ENCODE measurements at regions not wholly inside any gene's neighbourhood (a gene's known extent, or its start where the extent isn't known, plus 50 kb on each side); places are given as distances from the start of the nearest gene placed in this dataset.
A peak's percentile ranks its signal among the peaks of the same experiment; 100 is the strongest.

DNA sequence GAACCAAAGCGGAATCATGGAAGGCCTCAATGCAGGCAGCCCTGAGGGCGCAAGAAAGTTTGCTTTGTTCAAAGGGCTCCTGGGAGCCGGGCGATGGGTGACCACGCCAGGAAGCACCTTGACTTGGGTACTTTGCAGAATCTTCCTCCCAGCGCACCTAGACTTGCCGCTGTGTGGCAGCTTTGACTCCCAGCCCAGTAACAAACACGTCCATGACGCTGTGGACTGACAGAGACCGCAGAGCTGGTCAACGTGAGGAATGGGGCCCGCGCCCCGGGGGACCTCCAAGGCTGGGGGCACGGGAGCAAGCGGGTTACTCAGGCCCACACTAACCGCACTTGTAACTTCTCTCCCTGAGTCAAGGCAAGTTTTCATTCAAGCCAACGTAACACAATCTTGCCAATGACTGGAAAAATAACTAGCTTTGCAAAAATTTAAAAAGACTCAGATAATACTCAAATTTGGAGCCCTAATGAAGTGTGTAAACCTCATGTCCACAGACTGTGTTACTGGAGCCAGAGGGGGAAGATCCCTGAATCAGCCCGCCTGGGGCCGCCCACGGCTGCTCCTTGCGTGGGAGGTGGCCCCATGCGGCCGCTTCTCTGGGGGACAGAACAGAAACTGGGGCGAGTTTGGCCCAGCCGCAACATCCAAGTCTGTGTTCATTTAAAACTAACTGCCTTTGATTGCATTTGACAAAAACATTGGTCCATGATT, 130.8 kb downstream of the DNAJB6 start:
- Histone ChIP-seq H3K4me3 (no peak overlapping the region), H3K4me1 (replicated peaks in 1 of 2) (peaks cover 47 to 50% of the 10 kb centered on the region in 2 donors), H3K27ac (no peak overlapping the region)
- ATAC-seq (replicated peaks in 6 of 8) = no peak
- 0 to 100% (median 89%) methylated on average over 1 to 9 of the region's 26 CpGs; no CpG with 5 or more reads in 3 of the 10 experiments for WGBS, 10 experiments
- in situ Hi-C loops (cut with MboI; ENCODE audit: low pct_unique_long_range_greater_than_20kb in 2 of 9, low sequenced_read_pairs in 9 of 9, unreplicated experiment in 9 of 9) = no loop called here

- in situ Hi-C loops (cut with MboI; ENCODE audit: low pct_unique_long_range_greater_than_20kb in 2 of 9, low sequenced_read_pairs in 9 of 9, unreplicated experiment in 9 of 9) = no loop called here
- no peak for ATAC-seq (replicated peaks in 6 of 8)
- Histone ChIP-seq H3K27ac (no peak overlapping the region), H3K4me1 (replicated peaks in 1 of 2) (peaks cover 40 to 43% of the 10 kb centered on the region in 2 donors), H3K4me3 (no peak overlapping the region)
- WGBS, 10 experiments = 0 to 100% (median 63%) methylated on average over 1 to 6 of the region's 42 CpGs; no CpG with 5 or more reads in 5 of the 10 experiments
Measured at GRCh38 chr7:157468221-157469111, 131.7 kb downstream of the DNAJB6 start.

- ATAC-seq (replicated peaks in 6 of 8) = no peak
- H3K27ac ChIP-seq = no peak overlapping the region
Measured at GRCh38 chr7:157469181-157470016, 132.6 kb downstream of the DNAJB6 start.

GRCh38 chr7:157470017-157470322, 133.2 kb downstream of the DNAJB6 start:
- in situ Hi-C loops (cut with MboI; ENCODE audit: low pct_unique_long_range_greater_than_20kb in 2 of 9, low sequenced_read_pairs in 9 of 9, unreplicated experiment in 9 of 9) = no loop called here
- peaks cover 32 to 34% of the 10 kb centered on the region in 2 donors for H3K4me1 ChIP-seq (replicated peaks in 1 of 2)
- H3K27ac ChIP-seq = no peak overlapping the region
- no peak for ATAC-seq (replicated peaks in 6 of 8)
- no peak overlapping the region for H3K4me3 ChIP-seq
- WGBS, 10 experiments = 20 to 100% (median 73%) methylated on average over 1 to 4 of the region's 14 CpGs; no CpG with 5 or more reads in 6 of the 10 experiments

More at GRCh38 chr7:157469181-157470016, 132.6 kb downstream of the DNAJB6 start:
- 50 to 93% (median 87%) methylated on average over 1 to 9 of the region's 33 CpGs; no CpG with 5 or more reads in 6 of the 10 experiments for WGBS, 10 experiments
- Histone ChIP-seq H3K4me1 (replicated peaks in 1 of 2) (peaks cover 37 to 40% of the 10 kb centered on the region in 2 donors), H3K4me3 (no peak overlapping the region)
- in situ Hi-C loops (cut with MboI; ENCODE audit: low pct_unique_long_range_greater_than_20kb in 2 of 9, low sequenced_read_pairs in 9 of 9, unreplicated experiment in 9 of 9) = no loop called here

DNA sequence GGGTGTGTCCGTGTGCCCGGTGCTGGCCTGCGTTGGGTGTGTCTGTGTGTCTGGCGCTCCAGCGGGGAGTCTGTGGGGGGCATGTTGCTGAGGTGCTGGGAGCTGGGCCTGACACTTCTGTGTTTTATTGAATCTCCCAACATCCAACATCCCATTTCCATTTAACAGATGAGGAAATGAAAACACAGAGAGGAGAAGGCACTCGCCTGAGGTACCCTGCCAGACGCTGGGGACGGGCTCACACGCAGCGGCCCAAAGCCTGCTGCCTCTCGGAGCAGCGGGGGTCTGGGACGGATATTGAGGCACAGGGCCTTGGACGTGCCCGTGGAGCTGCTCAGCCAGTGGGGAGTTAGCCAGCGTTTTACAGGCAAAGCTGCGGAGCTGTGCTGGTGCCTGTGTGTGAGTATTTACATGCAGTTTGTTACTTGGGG, 133.9 kb downstream of the DNAJB6 start:
- ATAC-seq (replicated peaks in 6 of 8) = no peak
- 56 to 85% (median 73%) methylated on average over 1 to 10 of the region's 17 CpGs; no CpG with 5 or more reads in 4 of the 10 experiments for WGBS, 10 experiments
- Histone ChIP-seq H3K4me3 (no peak overlapping the region), H3K27ac (no peak overlapping the region), H3K4me1 (replicated peaks in 1 of 2) (peaks cover 24 to 26% of the 10 kb centered on the region in 2 donors)
- in situ Hi-C loops (cut with MboI; ENCODE audit: low pct_unique_long_range_greater_than_20kb in 2 of 9, low sequenced_read_pairs in 9 of 9, unreplicated experiment in 9 of 9) = no loop called here

DNA sequence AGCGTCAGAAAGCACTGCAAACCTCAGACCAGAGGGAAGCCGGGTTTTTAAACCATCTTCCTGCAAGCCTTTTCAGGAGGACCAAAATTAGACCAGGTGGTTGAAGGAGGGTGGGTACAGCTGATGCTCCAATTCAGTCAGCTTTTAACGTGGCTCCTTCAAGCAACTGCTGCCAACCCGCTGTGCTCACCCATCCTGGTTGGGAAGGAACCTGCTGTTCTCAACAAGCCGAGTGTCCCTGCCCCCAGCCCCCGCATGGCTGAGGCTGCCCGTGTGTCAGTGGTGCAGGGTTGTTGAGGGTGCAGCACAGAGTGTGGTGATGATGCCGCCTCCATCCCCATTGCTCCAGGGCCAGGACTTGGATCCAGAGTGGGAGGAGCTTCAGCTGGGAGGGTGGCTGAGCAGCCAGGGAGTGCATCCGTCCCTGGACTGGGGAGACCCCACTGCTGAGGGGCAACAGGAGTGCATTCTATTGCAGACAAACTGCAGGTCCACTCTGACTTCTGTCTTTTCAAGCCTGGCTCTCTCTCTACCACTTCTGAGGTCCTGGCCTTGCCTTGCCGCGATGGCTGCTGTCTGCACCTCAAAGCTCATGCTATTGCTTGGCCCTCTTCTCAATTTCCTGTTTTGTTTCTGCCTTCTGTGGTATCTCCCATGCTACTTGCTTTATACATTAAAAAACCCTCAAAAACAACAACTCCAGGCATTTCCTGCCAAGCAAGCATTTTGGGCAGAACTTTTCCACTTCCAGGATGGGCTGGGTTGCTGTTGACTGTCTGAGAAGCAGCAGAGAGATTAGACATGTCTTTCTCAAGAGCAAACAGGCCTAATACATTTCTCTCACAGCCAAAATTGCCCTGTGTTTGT, 134.7 kb downstream of the DNAJB6 start:
- in situ Hi-C loops (cut with MboI; ENCODE audit: low pct_unique_long_range_greater_than_20kb in 2 of 9, low sequenced_read_pairs in 9 of 9, unreplicated experiment in 9 of 9) = no loop called here
- Histone ChIP-seq H3K4me3 (no peak overlapping the region), H3K27ac (no peak overlapping the region), H3K4me1 (replicated peaks in 1 of 2) (peaks cover 16 to 19% of the 10 kb centered on the region in 2 donors)
- WGBS, 10 experiments = 0 to 95% (median 66%) methylated on average over 1 to 6 of the region's 11 CpGs; no CpG with 5 or more reads in 2 of the 10 experiments
- no peak for ATAC-seq (replicated peaks in 6 of 8)

DNA sequence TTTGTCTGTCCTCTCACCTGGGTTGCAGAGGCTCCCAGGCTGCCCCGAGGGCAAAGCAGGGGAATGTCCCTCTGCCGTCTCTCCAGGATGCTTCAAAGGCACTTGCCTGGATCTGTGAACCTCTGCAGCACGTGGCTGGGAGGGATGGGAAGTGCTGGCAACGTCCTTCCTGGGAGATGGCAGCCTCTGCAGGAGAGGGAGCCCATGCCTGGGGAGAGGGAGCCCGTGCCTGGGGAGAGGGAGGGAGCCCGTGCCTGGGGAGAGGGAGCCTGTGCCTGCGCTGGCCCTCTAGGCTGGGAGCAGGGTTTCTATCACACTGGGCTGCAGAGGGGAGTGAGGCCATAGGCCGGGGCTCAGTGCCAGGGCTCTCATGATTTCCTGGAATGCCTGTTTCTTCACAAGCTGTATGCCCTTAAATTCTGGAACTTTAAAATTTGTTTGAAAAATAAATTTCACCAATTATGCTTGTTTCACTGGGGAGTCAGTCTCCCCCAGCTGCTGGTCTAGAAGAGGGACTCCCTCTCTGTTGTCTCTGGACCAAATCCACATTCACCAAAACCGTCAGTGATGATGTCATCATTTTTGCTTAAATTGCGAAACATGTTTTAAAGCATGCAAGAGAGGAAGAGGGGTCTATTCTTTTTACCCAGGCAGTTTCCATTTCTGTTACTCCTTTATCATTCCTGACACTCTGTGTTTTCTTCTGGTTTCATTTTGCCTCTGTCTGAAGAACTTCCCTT, 135.7 kb downstream of the DNAJB6 start:
- 0 to 100% (median 38%) methylated on average over 1 to 6 of the region's 10 CpGs; no CpG with 5 or more reads in 1 of the 10 experiments for WGBS, 10 experiments
- H3K27ac ChIP-seq = no peak overlapping the region
- in situ Hi-C loops (cut with MboI; ENCODE audit: low pct_unique_long_range_greater_than_20kb in 2 of 9, low sequenced_read_pairs in 9 of 9, unreplicated experiment in 9 of 9) = no loop called here
- no peak for ATAC-seq (replicated peaks in 6 of 8)
- no peak overlapping the region for H3K4me3 ChIP-seq
- peaks cover 6 to 10% of the 10 kb centered on the region in 2 donors for H3K4me1 ChIP-seq (replicated peaks in 1 of 2)

GRCh38 chr7:157473051-157473569, 136.3 kb downstream of the DNAJB6 start:
- peaks cover under 1 to 3% of the 10 kb centered on the region in 2 donors for H3K4me1 ChIP-seq (replicated peaks in 1 of 2)
- no peak for ATAC-seq (replicated peaks in 6 of 8)
- H3K4me3 ChIP-seq = no peak overlapping the region
- in situ Hi-C loops (cut with MboI; ENCODE audit: low pct_unique_long_range_greater_than_20kb in 2 of 9, low sequenced_read_pairs in 9 of 9, unreplicated experiment in 9 of 9) = no loop called here
- WGBS, 10 experiments = 4 to 83% (median 33%) methylated on average over 2 to 4 of the region's 4 CpGs
- no peak overlapping the region for H3K27ac ChIP-seq

GRCh38 chr7:157474685-157475084, 137.9 kb downstream of the DNAJB6 start:
- WGBS, 10 experiments = 0 to 60% (median 40%) methylated on average over 1 to 10 of the region's 12 CpGs; no CpG with 5 or more reads in 5 of the 10 experiments
- in situ Hi-C loops (cut with MboI; ENCODE audit: low pct_unique_long_range_greater_than_20kb in 2 of 9, low sequenced_read_pairs in 9 of 9, unreplicated experiment in 9 of 9) = no loop called here
- H3K27ac ChIP-seq = no peak overlapping the region
- no peaks in the 10 kb centered on the region for H3K4me1 ChIP-seq (replicated peaks in 1 of 2)
- H3K4me3 ChIP-seq = no peak overlapping the region
- ATAC-seq (replicated peaks in 6 of 8) = peak in 3 of 8 experiments; percentile 60 to 91 (median 81)

DNA sequence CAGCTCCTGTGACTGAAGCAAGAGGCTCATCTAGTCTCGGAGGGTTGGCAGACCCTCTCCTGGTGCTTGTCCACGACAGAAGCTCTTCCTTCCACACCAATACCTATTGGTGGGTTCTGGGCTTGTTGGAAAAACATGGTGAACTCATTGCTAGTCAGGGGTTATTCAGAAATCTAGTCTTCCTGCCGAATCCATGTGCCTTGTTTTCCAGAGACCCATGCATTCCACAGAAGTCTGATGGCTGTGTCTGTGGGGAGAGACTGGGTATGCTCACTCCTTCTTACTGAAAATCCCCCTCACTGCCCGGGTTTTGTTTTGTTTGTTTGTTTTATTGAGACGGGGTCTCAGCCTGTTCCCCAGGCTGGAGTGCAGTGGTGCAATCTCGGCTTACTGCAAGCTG, 138.3 kb downstream of the DNAJB6 start:
- WGBS, 10 experiments = 0 to 96% (median 60%) methylated on average over 1 to 6 of the region's 6 CpGs; no CpG with 5 or more reads in 5 of the 10 experiments
- in situ Hi-C loops (cut with MboI; ENCODE audit: low pct_unique_long_range_greater_than_20kb in 2 of 9, low sequenced_read_pairs in 9 of 9, unreplicated experiment in 9 of 9) = no loop called here
- no peak overlapping the region for H3K4me3 ChIP-seq
- H3K4me1 ChIP-seq (replicated peaks in 1 of 2) = no peaks in the 10 kb centered on the region
- H3K27ac ChIP-seq = no peak overlapping the region
- no peak for ATAC-seq (replicated peaks in 6 of 8)

DNA sequence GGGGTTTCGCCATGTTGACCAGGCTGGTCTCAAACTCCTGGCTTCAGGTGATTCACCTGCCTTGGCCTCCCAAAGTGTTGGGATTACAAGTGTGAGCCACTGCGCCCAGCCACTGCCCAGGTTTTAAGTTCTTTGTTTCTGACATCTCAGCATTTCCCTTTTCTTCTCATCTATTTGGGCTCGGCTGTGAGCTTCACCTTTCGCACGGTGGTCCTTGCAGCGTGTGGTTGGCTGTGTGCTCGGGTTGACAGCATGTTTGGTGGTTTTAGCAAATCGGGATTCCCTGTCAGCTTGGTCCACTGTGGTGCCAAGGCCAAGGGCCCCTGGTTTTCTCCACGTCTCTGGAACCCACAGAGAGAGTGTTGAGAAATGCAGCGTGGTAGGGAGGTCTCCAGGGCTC, 138.8 kb downstream of the DNAJB6 start:
- H3K27ac ChIP-seq = no peak overlapping the region
- no peak overlapping the region for H3K4me3 ChIP-seq
- in situ Hi-C loops (cut with MboI; ENCODE audit: low pct_unique_long_range_greater_than_20kb in 2 of 9, low sequenced_read_pairs in 9 of 9, unreplicated experiment in 9 of 9) = no loop called here
- WGBS, 10 experiments = 0 to 100% (median 62%) methylated on average over 1 to 8 of the region's 10 CpGs; no CpG with 5 or more reads in 3 of the 10 experiments
- H3K4me1 ChIP-seq (replicated peaks in 1 of 2) = no peaks in the 10 kb centered on the region
- ATAC-seq (replicated peaks in 6 of 8) = no peak
